Activated T-helper 1 cell treated with anti-CD3 and anti-CD28 coated beads, Interleukin-12 subunit alpha, Interleukin-12 subunit beta, Interleukin-2, Interleukin-4 antibody, amounts not matched to agents 30 ng/mL and 10 ng/mL and 1 ng/mL, durations not matched to agents 14 hours and 24 hours and 36 hours (primary cell): ENCODE measurements at regions not wholly inside any gene's neighbourhood (a gene's known extent, or its start where the extent isn't known, plus 50 kb on each side); places are given as distances from the start of the nearest gene placed in this dataset.
"Not testable (repeated sequence)": the region's sequence is repeated elsewhere in the genome, so short reads cannot be mapped to it uniquely, and the experiment has no call there.

Experiments
- DNase-seq: peaks from one replicate; pipeline ENCODE4 v3.0.0; 2021; ENCODE audit warnings: low spot score
- H3K27ac Mint-ChIP-seq: one replicate; pipeline ENCODE4 v1.8.0; 2021; ENCODE audit warnings: mild to moderate bottlenecking, mixed read lengths
- H3K27me3 Mint-ChIP-seq: one replicate; pipeline ENCODE4 v1.8.0; 2022; ENCODE audit warnings: mild to moderate bottlenecking, moderate library complexity, mixed read lengths; ENCODE audit not compliant: insufficient read depth
- H3K36me3 Mint-ChIP-seq: one replicate; pipeline ENCODE4 v1.8.0; 2021; ENCODE audit warnings: low read depth, mixed read lengths
- H3K4me1 Mint-ChIP-seq: one replicate; pipeline ENCODE4 v1.8.0; 2021; ENCODE audit warnings: low read depth, mixed read lengths
- H3K4me3 Mint-ChIP-seq: one replicate; pipeline ENCODE4 v1.8.0; 2021; ENCODE audit warnings: mild to moderate bottlenecking, moderate library complexity, mixed read lengths
- H3K9me3 Mint-ChIP-seq: one replicate; pipeline ENCODE4 v1.8.0; 2021; ENCODE audit warnings: mixed read lengths
- intact Hi-C: fragments of 100-400 bp; cut with micrococcal nuclease; formaldehyde crosslinking; loops from one replicate; pipeline ENCODE4 v1.15.1; 2024

- Mint-ChIP-seq H3K9me3 (no peaks in the 10 kb centered on the region), H3K4me3 (no peak overlapping the region), H3K27me3 (peaks cover 26% of the 10 kb centered on the region), H3K36me3 (no peaks in the 10 kb centered on the region), H3K27ac (no peak overlapping the region), H3K4me1 (no peaks in the 10 kb centered on the region)
- intact Hi-C loops: no loop called here
- no peak for DNase-seq
Observed at GRCh38 chr1:10873189-10873588, 76.7 kb upstream of the CASZ1 start.

DNA sequence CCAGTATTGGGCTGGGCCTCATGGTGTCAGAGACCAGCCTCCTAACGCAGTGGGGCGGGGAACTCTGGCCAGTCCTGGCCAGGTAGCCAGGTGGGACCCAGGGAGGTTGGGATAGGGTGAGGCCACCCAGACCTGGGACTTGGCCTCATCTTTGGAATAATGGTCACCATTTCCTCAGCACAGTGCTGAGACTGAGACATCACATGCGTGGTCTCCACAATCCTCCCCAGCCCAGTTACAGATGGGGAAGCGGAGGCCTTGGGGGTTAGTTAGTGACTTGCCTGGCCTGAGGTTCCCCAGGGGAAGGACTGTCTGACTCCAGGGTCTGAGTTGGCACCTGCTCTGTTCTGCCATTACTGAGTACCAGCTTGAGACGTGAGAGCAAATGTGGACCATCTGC, 77.9 kb upstream of the CASZ1 start:
- DNase-seq: no peak
- intact Hi-C loops: no loop called here
- H3K9me3 Mint-ChIP-seq: no peaks in the 10 kb centered on the region
- peaks cover 18% of the 10 kb centered on the region for H3K27me3 Mint-ChIP-seq
- no peak overlapping the region for H3K4me3 Mint-ChIP-seq
- H3K4me1 Mint-ChIP-seq: no peaks in the 10 kb centered on the region
- H3K27ac Mint-ChIP-seq: no peak overlapping the region
- H3K36me3 Mint-ChIP-seq: no peaks in the 10 kb centered on the region

- no peak for DNase-seq
Observed at GRCh38 chr1:10877894-10878293, 81.4 kb upstream of the CASZ1 start.

GRCh38 chr1:10878469-10878868, 82.0 kb upstream of the CASZ1 start:
- Mint-ChIP-seq H3K27me3 (peaks cover 9% of the 10 kb centered on the region), H3K36me3 (no peaks in the 10 kb centered on the region), H3K9me3 (no peaks in the 10 kb centered on the region), H3K27ac (no peak overlapping the region), H3K4me3 (no peak overlapping the region), H3K4me1 (no peaks in the 10 kb centered on the region)
- intact Hi-C loops: no loop called here
- no peak for DNase-seq

More at GRCh38 chr1:10877894-10878293, 81.4 kb upstream of the CASZ1 start:
- Mint-ChIP-seq H3K4me1 (no peaks in the 10 kb centered on the region), H3K27me3 (peaks cover 9% of the 10 kb centered on the region), H3K9me3 (no peaks in the 10 kb centered on the region), H3K36me3 (no peaks in the 10 kb centered on the region), H3K27ac (no peak overlapping the region), H3K4me3 (no peak overlapping the region)
- intact Hi-C loops: no loop called here

DNA sequence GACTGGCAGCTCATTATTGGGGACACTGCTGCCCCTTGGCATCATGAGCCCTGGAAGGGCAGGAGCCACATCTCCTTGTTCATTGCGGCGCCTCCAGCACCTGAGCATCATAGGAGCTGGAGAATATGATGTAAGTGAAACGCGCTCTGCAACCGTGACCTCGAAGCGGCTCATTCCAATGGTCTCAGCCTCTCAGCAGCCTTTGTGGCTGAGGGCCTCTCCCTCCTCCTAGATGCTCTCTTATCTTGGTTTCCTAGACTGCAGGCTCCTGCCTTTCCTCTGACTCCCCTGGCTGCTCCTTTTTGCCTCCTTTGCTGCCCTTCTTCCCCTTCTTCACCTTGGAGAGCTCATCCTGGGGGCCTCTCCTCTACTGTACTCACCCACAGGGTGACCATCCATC, 83.6 kb upstream of the CASZ1 start:
- no peak for DNase-seq
- Mint-ChIP-seq H3K4me1 (no peaks in the 10 kb centered on the region), H3K36me3 (no peaks in the 10 kb centered on the region), H3K9me3 (no peaks in the 10 kb centered on the region), H3K27ac (no peak overlapping the region), H3K4me3 (no peak overlapping the region), H3K27me3 (peaks cover 11% of the 10 kb centered on the region)
- intact Hi-C loops: no loop called here

GRCh38 chr1:10881046-10881445, 84.6 kb upstream of the CASZ1 start:
- no peak overlapping the region for H3K4me3 Mint-ChIP-seq

DNA sequence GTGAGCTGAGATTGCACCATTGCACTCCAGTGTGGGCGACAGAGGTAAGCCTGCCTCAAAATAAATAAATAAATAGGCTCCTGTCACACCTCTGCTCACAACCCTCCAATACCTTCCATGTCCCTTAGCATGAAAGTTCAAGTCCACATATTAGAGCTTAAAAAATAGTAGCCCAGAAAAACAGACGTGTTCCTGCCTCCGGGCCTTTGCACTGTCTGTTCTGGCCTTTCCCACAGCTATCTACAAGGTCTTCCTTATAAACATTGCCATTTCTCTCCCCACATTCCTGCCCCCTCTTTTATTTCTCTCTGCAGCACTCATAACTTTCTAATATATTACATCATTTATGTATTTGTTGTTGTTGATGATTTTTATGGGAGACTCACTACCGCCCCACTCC, 85.6 kb upstream of the CASZ1 start:
- Mint-ChIP-seq H3K27me3 (peaks cover 20% of the 10 kb centered on the region), H3K4me3 (no peak overlapping the region), H3K36me3 (no peaks in the 10 kb centered on the region), H3K27ac (no peak overlapping the region), H3K9me3 (no peaks in the 10 kb centered on the region), H3K4me1 (no peaks in the 10 kb centered on the region)
- intact Hi-C loops: no loop called here
- no peak for DNase-seq

More at GRCh38 chr1:10881046-10881445, 84.6 kb upstream of the CASZ1 start:
- Mint-ChIP-seq H3K36me3 (no peaks in the 10 kb centered on the region), H3K27ac (no peak overlapping the region), H3K27me3 (peaks cover 14% of the 10 kb centered on the region), H3K4me1 (no peaks in the 10 kb centered on the region), H3K9me3 (no peaks in the 10 kb centered on the region)
- intact Hi-C loops: no loop called here
- DNase-seq: no peak

DNA sequence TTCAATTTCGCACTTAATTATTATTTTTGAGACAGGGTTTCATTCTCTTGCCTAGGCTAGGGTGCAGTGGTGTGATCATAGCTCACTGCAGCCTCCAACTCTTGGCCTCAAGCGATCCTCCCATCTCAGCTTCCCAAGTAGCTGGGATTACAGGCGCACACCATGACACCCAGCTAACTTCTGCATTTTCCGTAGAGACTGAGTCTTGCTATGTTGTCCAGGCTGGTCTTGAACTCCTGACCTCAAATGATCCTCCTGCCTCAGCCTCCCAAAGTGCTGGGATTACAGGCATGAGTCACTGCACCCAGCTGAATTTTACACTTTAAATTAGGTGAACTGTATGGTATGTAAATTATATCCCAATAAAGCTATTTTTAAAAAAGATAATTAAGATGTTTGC, 90.6 kb upstream of the CASZ1 start:
- intact Hi-C loops, H3K27ac Mint-ChIP-seq, DNase-seq, H3K9me3 Mint-ChIP-seq, H3K4me3 Mint-ChIP-seq, H3K4me1 Mint-ChIP-seq, H3K36me3 Mint-ChIP-seq: not testable (repeated sequence)
- H3K27me3 Mint-ChIP-seq: peaks cover 52% of the 10 kb centered on the region

- intact Hi-C loops: no loop called here
- Mint-ChIP-seq H3K36me3 (no peaks in the 10 kb centered on the region), H3K9me3 (no peaks in the 10 kb centered on the region), H3K27ac (no peak overlapping the region), H3K4me1 (no peaks in the 10 kb centered on the region), H3K27me3 (peaks cover 63% of the 10 kb centered on the region), H3K4me3 (no peak overlapping the region)
- DNase-seq: no peak
Observed at GRCh38 chr1:10888291-10888690, 91.8 kb upstream of the CASZ1 start.

DNA sequence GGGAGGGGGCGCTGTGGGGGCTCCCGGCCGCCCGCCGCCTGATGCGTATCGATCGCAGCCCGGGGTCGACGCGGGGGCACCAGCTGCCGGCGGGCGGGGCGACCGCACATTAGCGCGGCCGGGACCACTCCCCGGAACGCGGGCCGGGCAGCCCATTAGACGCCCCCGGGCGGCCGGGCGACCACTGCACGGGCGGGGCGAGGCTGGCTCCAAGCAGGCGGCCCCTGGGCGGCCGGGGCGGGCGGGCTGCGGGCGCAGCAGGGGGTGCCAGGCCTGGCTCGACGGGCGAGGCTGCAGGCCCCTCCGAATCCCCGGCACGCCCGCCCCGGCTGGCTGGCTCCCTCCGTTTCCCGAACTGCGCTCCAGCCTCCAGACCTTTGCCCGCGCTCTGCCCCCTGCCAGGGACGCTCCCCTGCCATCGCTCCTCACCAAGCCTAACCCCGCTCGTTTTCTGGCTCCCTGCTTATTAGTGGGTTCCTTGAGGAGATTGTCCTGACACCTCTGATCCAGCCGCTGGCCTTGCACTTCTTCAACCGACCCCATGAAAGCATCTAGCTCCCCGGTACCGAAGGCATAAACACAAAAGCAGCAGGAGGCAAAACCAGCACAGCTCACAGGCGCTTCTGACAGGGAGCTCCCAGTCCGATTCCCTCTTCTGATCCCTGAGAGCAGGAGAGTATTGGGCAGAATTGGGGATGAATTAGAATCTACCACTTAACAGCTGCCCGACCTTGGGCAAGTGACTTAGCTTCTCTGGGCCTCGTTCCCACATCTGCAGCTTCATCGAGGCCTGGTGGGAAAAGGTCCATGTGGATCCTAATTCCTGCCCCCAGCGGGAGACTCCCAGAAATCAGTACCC, 92.6 kb upstream of the CASZ1 start:
- Mint-ChIP-seq H3K27ac (no peak overlapping the region), H3K4me3 (no peak overlapping the region), H3K4me1 (no peaks in the 10 kb centered on the region), H3K27me3 (peaks cover 67% of the 10 kb centered on the region), H3K36me3 (no peaks in the 10 kb centered on the region), H3K9me3 (no peaks in the 10 kb centered on the region)
- intact Hi-C loops: no loop called here
- DNase-seq: no peak

DNA sequence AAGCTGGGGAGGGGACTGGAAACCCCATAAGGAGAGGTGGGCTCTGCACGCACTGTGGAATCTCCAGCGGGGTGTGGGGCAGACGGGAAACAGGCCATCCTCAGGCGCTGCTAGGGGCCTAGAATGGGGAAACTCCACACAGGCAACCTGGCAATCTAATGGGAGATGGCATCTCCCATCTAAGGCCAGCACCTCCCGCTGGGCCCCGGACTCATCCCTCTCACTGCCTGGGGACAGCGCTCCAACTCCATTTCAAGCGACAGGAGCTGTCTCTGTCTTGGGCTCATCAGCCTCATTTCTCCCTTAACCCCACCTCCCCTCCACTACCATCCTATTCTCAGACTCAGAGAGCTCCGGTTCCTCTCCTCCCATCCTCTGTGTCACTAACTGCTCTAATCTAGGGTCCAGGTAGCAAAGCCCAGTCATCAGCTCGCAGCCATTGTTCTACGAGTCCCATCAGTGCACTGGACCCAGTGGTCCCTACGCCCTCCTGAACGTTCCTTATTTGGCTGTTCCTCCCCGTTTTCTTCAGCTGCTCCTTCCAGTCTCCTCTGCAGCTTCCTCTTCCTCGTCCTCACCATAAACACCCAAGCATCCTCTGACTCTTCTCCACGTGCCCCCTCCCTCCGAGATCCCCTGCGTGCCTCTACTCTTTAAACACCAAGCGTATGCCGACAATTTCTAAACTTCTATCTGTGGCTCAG, 93.4 kb upstream of the CASZ1 start:
- H3K4me3 Mint-ChIP-seq: no peak overlapping the region
- H3K4me1 Mint-ChIP-seq: no peaks in the 10 kb centered on the region
- DNase-seq: no peak
- H3K27ac Mint-ChIP-seq: no peak overlapping the region
- H3K36me3 Mint-ChIP-seq: no peaks in the 10 kb centered on the region
- H3K9me3 Mint-ChIP-seq: no peaks in the 10 kb centered on the region
- intact Hi-C loops: no loop called here
- H3K27me3 Mint-ChIP-seq: peaks cover 64% of the 10 kb centered on the region

GRCh38 chr1:10890491-10891071, 94.1 kb upstream of the CASZ1 start:
- Mint-ChIP-seq H3K27me3 (peaks cover 64% of the 10 kb centered on the region), H3K27ac (no peak overlapping the region)

DNA sequence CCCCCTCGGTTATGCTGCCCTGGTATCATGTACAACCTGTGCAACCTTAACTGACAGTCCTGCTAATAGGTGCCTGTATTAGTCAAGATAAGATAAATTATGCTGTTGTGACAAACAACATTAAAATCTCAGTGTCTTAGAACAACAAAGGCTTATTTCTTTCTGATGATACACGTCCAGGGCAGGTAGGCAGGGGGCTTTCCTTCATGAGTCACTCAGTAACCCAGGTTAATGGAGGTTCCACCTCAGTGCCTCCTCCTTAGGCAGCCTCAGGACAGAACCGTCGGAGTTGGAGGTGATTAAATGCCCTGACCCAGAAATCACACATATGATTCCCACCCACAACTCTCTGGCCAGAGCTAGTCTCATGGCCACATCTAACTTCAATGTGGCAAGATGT, 94.6 kb upstream of the CASZ1 start:
- no peak overlapping the region for H3K4me3 Mint-ChIP-seq
- intact Hi-C loops: no loop called here
- no peak for DNase-seq
- no peaks in the 10 kb centered on the region for H3K36me3 Mint-ChIP-seq
- peaks cover 64% of the 10 kb centered on the region for H3K27me3 Mint-ChIP-seq
- no peaks in the 10 kb centered on the region for H3K9me3 Mint-ChIP-seq
- H3K27ac Mint-ChIP-seq: no peak overlapping the region
- H3K4me1 Mint-ChIP-seq: no peaks in the 10 kb centered on the region

More at GRCh38 chr1:10890491-10891071, 94.1 kb upstream of the CASZ1 start:
- DNase-seq: no peak
- no peak overlapping the region for H3K4me3 Mint-ChIP-seq
- no peaks in the 10 kb centered on the region for H3K9me3 Mint-ChIP-seq
- H3K36me3 Mint-ChIP-seq: no peaks in the 10 kb centered on the region
- intact Hi-C loops: no loop called here
- H3K4me1 Mint-ChIP-seq: no peaks in the 10 kb centered on the region
